ENCODE measurements at regions not wholly inside any gene's neighbourhood (a gene's known extent, or its start where the extent isn't known, plus 50 kb on each side); places are given as distances from the start of the nearest gene placed in this dataset.

DNA sequence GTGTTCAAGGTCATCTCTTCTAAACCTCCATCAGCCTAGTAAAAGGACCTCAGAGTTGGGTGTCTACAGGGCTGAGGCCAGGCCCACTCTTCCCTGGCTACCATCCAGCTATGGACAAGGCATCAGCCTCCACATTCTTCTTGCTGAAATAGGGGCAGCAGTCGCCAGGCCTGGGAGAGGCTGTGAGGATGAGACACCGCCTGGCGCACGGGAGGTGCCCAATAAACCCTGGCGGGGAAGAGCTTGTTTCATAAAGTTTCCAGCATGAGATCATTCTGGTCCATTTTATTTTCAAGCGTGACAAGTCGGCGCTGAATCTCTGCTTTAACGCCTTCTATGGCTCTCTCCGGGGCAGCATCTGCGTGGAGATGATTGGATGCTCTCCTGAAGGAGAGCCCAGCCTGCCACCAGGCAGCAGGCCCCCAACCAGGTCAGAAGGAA, 153.4 kb downstream of the OLFM1 start:
- no peak for DNase-seq

DNA sequence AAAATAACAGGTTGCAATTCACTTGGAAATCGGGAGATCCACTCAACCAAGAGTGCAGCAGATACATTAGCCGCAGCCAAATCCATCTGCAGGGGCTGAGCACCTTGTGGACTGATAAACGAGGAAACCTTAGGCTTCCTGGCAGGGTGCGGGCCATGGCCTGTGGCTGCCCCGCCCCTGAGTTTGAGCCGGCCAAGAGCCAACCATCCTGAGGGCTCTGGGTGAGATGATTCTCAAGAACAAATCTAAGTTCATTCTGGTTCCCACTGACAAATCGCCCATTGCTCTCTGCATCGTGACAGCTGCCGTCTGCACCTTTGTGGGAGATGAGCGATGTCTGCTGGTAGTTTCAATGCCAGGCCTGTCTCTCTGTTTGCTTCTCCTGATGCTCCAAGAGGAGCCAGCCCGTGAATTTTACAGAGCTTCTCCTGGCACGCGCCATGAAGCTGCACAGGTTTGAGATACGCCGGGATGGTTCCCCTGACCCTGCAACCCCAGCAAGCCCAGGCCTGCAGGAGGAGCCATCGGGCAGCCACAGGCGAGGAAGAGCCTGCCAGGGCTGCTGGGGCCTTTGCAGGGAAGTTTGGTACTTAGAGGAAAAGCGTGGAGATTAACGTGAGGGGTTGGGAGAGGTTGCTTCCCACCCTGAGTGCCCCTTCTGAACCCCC, 154.0 kb downstream of the OLFM1 start:
- DNase-seq = no peak

- DNase-seq = no peak
Measured at GRCh38 chr9:135242049-135242396, 154.6 kb downstream of the OLFM1 start.

- DNase-seq = no peak
Measured at GRCh38 chr9:135242406-135242805, 154.9 kb downstream of the OLFM1 start.

GRCh38 chr9:135243201-135244190, 156.0 kb downstream of the OLFM1 start:
- no peak for DNase-seq

DNA sequence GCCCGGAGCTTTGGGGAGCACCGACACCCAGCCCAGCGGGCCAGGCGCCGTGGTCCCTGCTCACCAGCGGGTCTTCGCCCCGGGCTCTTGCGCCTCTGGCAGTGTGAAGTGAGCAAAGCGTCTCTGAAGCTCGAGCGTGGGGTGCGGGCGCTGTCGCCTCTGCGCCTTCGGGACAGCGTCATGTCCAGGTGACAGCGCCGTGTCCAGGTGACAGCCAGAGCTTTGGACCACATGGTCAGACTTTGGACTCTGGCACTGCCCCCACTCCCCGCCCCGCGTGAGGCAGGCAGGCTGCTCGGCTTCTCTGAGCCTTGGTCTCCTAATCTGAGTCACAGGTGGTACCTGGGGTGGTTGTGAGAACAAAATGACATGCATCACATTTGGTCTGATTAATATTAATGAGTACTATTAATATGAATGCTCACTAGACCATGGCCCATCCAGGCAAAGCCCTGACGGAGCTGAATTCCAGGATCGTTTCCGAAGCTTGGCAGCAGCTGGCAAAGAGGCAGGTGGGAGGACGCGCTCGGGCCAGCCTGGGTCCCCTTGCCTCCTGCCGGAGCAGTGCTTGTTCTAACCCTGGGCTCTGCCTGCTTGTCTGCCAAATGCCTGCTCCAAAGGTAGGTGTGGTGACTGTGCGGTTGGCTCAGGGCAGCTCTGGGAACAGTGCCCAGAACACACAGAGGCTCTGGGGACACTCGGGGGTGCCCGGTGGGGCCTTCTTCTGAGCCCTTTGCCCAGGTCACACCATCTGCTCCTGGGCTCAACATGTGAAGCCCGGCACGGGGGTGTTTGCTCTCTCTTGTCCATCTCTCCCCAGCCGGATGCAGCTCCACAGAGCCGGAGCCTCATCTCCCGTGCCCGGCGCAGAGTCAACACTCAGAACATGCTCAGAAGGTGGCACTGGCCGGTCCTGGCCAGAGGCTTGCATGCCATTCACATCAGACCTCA, 157.1 kb downstream of the OLFM1 start:
- DNase-seq = no peak

GRCh38 chr9:135245482-135246247, 158.2 kb downstream of the OLFM1 start:
- DNase-seq = no peak

GRCh38 chr9:135246248-135247205, 159.1 kb downstream of the OLFM1 start:
- DNase-seq = no peak

- DNase-seq = no peak
Measured at GRCh38 chr9:135247227-135247930, 159.9 kb downstream of the OLFM1 start.

GRCh38 chr9:135248111-135248510, 160.6 kb downstream of the OLFM1 start:
- no peak for DNase-seq

- no peak for DNase-seq
Measured at GRCh38 chr9:135248721-135249120, 161.3 kb downstream of the OLFM1 start.

GRCh38 chr9:135249191-135249590, 161.7 kb downstream of the OLFM1 start:
- no peak for DNase-seq

GRCh38 chr9:135249711-135250110, 162.2 kb downstream of the OLFM1 start:
- DNase-seq = no peak

DNA sequence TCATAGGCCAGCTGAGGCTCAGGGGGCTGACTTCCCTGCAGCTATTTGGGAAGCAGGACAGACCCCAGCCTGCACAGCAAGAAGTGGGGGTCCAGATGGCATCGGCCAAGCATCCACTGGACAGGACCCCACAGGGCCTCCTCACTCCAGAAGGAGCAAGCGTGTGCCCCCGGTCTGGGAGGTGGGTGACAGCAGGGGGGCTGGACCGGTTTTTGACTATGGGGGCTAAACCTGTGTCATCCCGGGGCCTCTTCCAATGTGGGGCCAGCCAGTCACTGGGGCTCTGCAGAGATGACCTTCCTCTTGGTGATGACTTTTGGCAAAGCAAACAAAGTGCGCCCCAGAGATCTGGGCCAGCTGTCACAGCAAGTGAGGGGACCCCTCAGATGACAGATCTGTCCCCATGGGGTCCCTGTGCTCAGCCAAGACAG, 163.9 kb downstream of the OLFM1 start:
- DNase-seq = no peak

GRCh38 chr9:135251996-135252760, 164.7 kb downstream of the OLFM1 start:
- DNase-seq = no peak

GRCh38 chr9:135252980-135253304, 165.5 kb downstream of the OLFM1 start:
- no peak for DNase-seq

- no peak for DNase-seq
Measured at GRCh38 chr9:135253305-135254004, 166.0 kb downstream of the OLFM1 start.

DNA sequence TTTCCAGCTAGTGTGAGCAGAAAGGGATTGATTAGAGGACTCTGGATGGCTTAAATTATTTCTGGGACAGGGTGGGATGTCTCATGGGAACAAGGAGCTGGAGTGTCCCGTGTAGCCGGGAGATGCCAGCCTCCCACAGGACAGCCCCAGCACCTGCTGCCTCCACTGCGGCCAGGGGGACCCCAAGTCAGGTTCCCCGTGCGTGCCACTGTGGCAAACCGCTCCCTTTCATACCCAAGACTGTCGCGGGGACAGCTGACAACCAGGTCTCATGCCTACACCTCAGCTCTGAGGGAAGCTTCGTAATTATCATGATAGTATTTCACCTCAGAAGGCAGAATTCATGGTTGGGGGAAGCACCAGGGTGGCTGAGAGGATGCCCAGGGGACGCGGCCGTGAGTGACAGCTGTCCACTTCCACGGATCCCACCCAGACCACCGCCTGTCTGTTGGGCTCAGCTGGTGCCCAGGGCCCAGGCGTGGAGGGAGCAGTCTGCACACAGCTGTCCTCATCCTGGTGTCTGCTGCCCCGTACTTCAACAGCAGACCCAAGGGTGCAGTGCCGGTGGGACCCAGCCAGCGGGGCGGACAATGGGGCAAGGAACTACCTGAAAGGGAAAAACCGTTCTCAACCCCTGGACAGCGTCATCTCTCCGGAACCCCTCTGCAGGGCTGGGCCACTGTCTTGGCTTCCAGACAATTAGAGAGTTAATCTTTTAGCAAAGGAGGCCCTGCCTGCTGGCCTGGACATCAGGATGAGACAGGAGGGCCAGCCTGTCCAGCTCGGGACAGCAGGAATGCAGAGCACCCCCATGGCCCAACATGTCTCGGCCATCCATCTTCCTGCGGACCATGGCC, 166.9 kb downstream of the OLFM1 start:
- DNase-seq = no peak
